ENCODE measurements at regions not wholly inside any gene's neighbourhood (a gene's known extent, or its start where the extent isn't known, plus 50 kb on each side); places are given as distances from the start of the nearest gene placed in this dataset.

GRCh38 chr2:4180631-4181030, 477.3 kb downstream of the DCDC2C start:
- no peak for TF ChIP-seq USF2 (IDR thresholded peaks at IDR 0.05; ENCODE audit: low read depth, low read length)
- no peak for TF ChIP-seq USF2 (CRISPR knock-in tag; IDR thresholded peaks at IDR 0.05; ENCODE audit: borderline replicate concordance)
- TF ChIP-seq RAD21 (CRISPR knock-in tag; IDR thresholded peaks at IDR 0.05): no peak
- TF ChIP-seq, protein P1, sequence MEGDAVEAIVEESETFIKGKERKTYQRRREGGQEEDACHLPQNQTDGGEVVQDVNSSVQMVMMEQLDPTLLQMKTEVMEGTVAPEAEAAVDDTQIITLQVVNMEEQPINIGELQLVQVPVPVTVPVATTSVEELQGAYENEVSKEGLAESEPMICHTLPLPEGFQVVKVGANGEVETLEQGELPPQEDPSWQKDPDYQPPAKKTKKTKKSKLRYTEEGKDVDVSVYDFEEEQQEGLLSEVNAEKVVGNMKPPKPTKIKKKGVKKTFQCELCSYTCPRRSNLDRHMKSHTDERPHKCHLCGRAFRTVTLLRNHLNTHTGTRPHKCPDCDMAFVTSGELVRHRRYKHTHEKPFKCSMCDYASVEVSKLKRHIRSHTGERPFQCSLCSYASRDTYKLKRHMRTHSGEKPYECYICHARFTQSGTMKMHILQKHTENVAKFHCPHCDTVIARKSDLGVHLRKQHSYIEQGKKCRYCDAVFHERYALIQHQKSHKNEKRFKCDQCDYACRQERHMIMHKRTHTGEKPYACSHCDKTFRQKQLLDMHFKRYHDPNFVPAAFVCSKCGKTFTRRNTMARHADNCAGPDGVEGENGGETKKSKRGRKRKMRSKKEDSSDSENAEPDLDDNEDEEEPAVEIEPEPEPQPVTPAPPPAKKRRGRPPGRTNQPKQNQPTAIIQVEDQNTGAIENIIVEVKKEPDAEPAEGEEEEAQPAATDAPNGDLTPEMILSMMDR (CRISPR knock-in tag; IDR thresholded peaks at IDR 0.05): no peak
- TF ChIP-seq, protein P2, sequence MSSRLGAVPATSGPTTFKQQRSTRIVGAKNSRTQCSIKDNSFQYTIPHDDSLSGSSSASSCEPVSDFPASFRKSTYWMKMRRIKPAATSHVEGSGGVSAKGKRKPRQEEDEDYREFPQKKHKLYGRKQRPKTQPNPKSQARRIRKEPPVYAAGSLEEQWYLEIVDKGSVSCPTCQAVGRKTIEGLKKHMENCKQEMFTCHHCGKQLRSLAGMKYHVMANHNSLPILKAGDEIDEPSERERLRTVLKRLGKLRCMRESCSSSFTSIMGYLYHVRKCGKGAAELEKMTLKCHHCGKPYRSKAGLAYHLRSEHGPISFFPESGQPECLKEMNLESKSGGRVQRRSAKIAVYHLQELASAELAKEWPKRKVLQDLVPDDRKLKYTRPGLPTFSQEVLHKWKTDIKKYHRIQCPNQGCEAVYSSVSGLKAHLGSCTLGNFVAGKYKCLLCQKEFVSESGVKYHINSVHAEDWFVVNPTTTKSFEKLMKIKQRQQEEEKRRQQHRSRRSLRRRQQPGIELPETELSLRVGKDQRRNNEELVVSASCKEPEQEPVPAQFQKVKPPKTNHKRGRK (CRISPR knock-in tag; IDR thresholded peaks at IDR 0.05): no peak
